Endodermal cell (in vitro differentiated cells): ENCODE measurements at regions not wholly inside any gene's neighbourhood (a gene's known extent, or its start where the extent isn't known, plus 50 kb on each side); places are given as distances from the start of the nearest gene placed in this dataset.

Experiments used
- DNase-seq: peaks from one replicate; pipeline ENCODE4 v3.0.0-alpha.2; 2017
- H3K27ac ChIP-seq: 2 replicates; pipeline ENCODE4 v1.5.1; 2013; ENCODE audit warnings: mild to moderate bottlenecking, low read depth, low read length, moderate library complexity
- H3K27me3 ChIP-seq: 2 replicates; pipeline ENCODE4 v1.6.1; 2013; ENCODE audit warnings: mild to moderate bottlenecking, low read length, moderate library complexity; ENCODE audit not compliant: insufficient read depth, control insufficient read depth, poor library complexity, severe bottlenecking
- H3K36me3 ChIP-seq: 2 replicates; pipeline ENCODE4 v1.7.0; 2013; ENCODE audit warnings: mild to moderate bottlenecking, low read length, moderate library complexity; ENCODE audit not compliant: control insufficient read depth, insufficient read depth
- H3K4me1 ChIP-seq: one replicate; pipeline ENCODE4 v1.7.0; 2013; ENCODE audit warnings: low read length; ENCODE audit not compliant: control insufficient read depth, insufficient read depth
- H3K4me3 ChIP-seq: 2 replicates; pipeline ENCODE4 v1.5.1; 2013; ENCODE audit warnings: mild to moderate bottlenecking, low read length, moderate library complexity
- H3K9ac ChIP-seq: 2 replicates; pipeline ENCODE4 v1.6.1; 2013; ENCODE audit warnings: mild to moderate bottlenecking, low read length, moderate library complexity; ENCODE audit not compliant: poor library complexity, severe bottlenecking; ENCODE audit errors: extremely low read depth
- H3K9me3 ChIP-seq: 2 replicates; pipeline ENCODE4 v1.6.1; 2013; ENCODE audit warnings: mild to moderate bottlenecking, low read length, moderate library complexity; ENCODE audit not compliant: control insufficient read depth
- H3K27ac Mint-ChIP-seq: 2 replicates; pipeline ENCODE4 v1.8.0; 2020; ENCODE audit warnings: mixed read lengths
- H3K27me3 Mint-ChIP-seq: 2 replicates; pipeline ENCODE4 v1.8.0; 2021; ENCODE audit warnings: mild to moderate bottlenecking, mixed read lengths; ENCODE audit not compliant: insufficient read depth
- H3K36me3 Mint-ChIP-seq: 2 replicates; pipeline ENCODE4 v1.8.0; 2020; ENCODE audit warnings: low read depth, mixed read lengths
- H3K4me1 Mint-ChIP-seq: 2 replicates; pipeline ENCODE4 v1.8.0; 2020; ENCODE audit warnings: mixed read lengths
- H3K4me3 Mint-ChIP-seq: 2 replicates; pipeline ENCODE4 v1.8.0; 2020; ENCODE audit warnings: mild to moderate bottlenecking, moderate library complexity, mixed read lengths
- H3K9me3 Mint-ChIP-seq: 2 replicates; pipeline ENCODE4 v1.8.0; 2020; ENCODE audit warnings: mild to moderate bottlenecking, mixed read lengths
- WGBS, 2 experiments: methylation state at CpG; one replicate each; pipeline versions ENCODE4 v1.1.5 to v1.1.7; 2013; ENCODE audit warnings: missing lambda C conversion rate in 2 of 2, mixed read lengths in 1 of 2; ENCODE audit not compliant: insufficient coverage in 1 of 2, insufficient read length in 1 of 2; 5-methylcytosine and 5-hydroxymethylcytosine counted together
- TF ChIP-seq, protein P1 (sequence below): fragments of 200-600 bp; sonication (generic); conservative IDR thresholded peaks from 2 replicates; pipeline ENCODE4 v1.5.0; 2021; ENCODE audit warnings: antibody characterized with exemption, mild to moderate bottlenecking

DNA sequence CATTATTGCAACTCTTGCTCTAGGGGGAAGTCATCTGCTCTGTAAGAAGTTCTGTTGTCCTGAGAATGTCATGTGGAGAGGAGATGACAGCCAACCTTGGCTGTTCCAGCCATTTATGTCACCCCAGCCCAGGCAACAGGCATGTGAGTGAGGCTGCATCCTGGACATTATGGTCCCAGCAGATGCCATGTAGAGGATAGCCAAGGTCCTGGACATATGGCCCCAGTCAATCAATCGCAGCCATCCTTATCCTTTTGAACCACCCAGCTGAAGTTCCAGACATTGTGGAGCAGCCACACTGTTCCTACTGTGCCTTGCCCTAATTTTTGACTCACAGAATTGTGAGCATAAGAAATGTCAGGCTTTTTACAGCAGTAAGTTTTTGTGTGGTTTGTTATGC lies 84.9 kb downstream of the AVPR1A start:
- H3K4me3 Mint-ChIP-seq, result no peak overlapping the region
- Histone ChIP-seq H3K9ac (no peak overlapping the region), H3K36me3 (no peaks in the 10 kb centered on the region), H3K9me3 (no peaks in the 10 kb centered on the region), H3K4me1 (no peaks in the 10 kb centered on the region), H3K27me3 (no peaks in the 10 kb centered on the region), H3K4me3 (no peak overlapping the region), H3K27ac (no peak overlapping the region)
- H3K4me1 Mint-ChIP-seq, result peaks cover 7% of the 10 kb centered on the region
- no peak overlapping the region for H3K27ac Mint-ChIP-seq
- peaks cover 1% of the 10 kb centered on the region for H3K27me3 Mint-ChIP-seq
- WGBS, 2 experiments, result 78 to 92% methylated on average over 1 of the region's 1 CpG
- TF ChIP-seq, protein P1, sequence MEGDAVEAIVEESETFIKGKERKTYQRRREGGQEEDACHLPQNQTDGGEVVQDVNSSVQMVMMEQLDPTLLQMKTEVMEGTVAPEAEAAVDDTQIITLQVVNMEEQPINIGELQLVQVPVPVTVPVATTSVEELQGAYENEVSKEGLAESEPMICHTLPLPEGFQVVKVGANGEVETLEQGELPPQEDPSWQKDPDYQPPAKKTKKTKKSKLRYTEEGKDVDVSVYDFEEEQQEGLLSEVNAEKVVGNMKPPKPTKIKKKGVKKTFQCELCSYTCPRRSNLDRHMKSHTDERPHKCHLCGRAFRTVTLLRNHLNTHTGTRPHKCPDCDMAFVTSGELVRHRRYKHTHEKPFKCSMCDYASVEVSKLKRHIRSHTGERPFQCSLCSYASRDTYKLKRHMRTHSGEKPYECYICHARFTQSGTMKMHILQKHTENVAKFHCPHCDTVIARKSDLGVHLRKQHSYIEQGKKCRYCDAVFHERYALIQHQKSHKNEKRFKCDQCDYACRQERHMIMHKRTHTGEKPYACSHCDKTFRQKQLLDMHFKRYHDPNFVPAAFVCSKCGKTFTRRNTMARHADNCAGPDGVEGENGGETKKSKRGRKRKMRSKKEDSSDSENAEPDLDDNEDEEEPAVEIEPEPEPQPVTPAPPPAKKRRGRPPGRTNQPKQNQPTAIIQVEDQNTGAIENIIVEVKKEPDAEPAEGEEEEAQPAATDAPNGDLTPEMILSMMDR, result no peak
- H3K36me3 Mint-ChIP-seq, result no peaks in the 10 kb centered on the region
- DNase-seq, result no peak
- no peaks in the 10 kb centered on the region for H3K9me3 Mint-ChIP-seq

DNA sequence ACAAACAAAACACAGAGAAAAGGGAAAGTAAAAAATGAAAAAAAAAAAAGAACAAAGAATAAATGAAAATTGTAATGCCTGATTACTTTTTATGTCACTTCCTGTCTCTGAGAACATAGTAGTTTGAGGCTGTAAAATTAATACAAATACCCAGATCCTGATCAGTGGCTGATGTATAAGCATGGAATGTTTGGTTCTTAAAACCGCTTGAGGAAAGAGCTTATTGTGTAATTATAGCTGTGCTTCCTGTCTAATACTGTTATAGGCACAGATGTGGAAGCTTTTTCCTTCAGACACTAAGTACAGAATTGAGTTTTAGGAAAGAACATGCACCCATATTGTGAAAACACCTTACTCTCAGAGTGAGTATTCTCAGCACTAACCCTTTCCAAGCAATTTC lies 86.9 kb downstream of the AVPR1A start:
- no peak for DNase-seq
- 88% methylated on average over 1 of the region's 1 CpG; no CpG with 5 or more reads in 1 of the 2 experiments for WGBS, 2 experiments
- H3K4me3 ChIP-seq, result no peak overlapping the region
- H3K36me3 ChIP-seq, result no peaks in the 10 kb centered on the region
- H3K4me1 ChIP-seq, result no peaks in the 10 kb centered on the region
- Mint-ChIP-seq H3K9me3 (no peaks in the 10 kb centered on the region), H3K27ac (no peak overlapping the region), H3K36me3 (no peaks in the 10 kb centered on the region), H3K27me3 (peaks cover 1% of the 10 kb centered on the region), H3K4me3 (no peak overlapping the region), H3K4me1 (no peaks in the 10 kb centered on the region)
- TF ChIP-seq, protein P1, result no peak
- H3K27me3 ChIP-seq, result no peaks in the 10 kb centered on the region
- H3K9ac ChIP-seq, result no peak overlapping the region
- no peak overlapping the region for H3K27ac ChIP-seq
- H3K9me3 ChIP-seq, result no peaks in the 10 kb centered on the region

GRCh38 chr12:63056649-63057048 lies 94.4 kb downstream of the AVPR1A start:
- DNase-seq, result no peak
- Mint-ChIP-seq H3K9me3 (no peaks in the 10 kb centered on the region), H3K27ac (no peak overlapping the region), H3K36me3 (no peaks in the 10 kb centered on the region), H3K27me3 (no peaks in the 10 kb centered on the region), H3K4me1 (no peaks in the 10 kb centered on the region), H3K4me3 (no peak overlapping the region)
- Histone ChIP-seq H3K27ac (no peak overlapping the region), H3K27me3 (no peaks in the 10 kb centered on the region), H3K4me1 (no peaks in the 10 kb centered on the region), H3K4me3 (no peak overlapping the region), H3K36me3 (no peaks in the 10 kb centered on the region), H3K9me3 (no peaks in the 10 kb centered on the region), H3K9ac (no peak overlapping the region)
- TF ChIP-seq, protein P1, result no peak
